Thymus (tissue), 11 donors: ENCODE measurements at regions not wholly inside any gene's neighbourhood (a gene's known extent, or its start where the extent isn't known, plus 50 kb on each side); places are given as distances from the start of the nearest gene placed in this dataset.
"Not testable (repeated sequence)": the region's sequence is repeated elsewhere in the genome, so short reads cannot be mapped to it uniquely, and the experiment has no call there.

Source experiments
- DNase-seq, 9 donors: peaks; one replicate each; pipeline ENCODE4 v3.0.0-alpha.2; 2013; ENCODE audit warnings: low spot score in 9 of 9, low read depth in 6 of 9, missing footprints in 1 of 9
- H3K27ac ChIP-seq, 2 donors: one replicate each; pipeline ENCODE4 v1.5.1; 2013; ENCODE audit warnings: control low read depth in 1 of 2, low read depth in 1 of 2, low read length in 1 of 2, mild to moderate bottlenecking in 1 of 2, moderate library complexity in 1 of 2
- H3K27me3 ChIP-seq, 2 donors: one replicate each; pipeline ENCODE4 v1.5.1; 2013; ENCODE audit warnings: low read length in 1 of 2; ENCODE audit not compliant: control insufficient read depth in 2 of 2, insufficient read depth in 1 of 2
- H3K36me3 ChIP-seq, 2 donors: one replicate each; pipeline ENCODE4 v1.5.1; 2013; ENCODE audit warnings: low read length in 1 of 2, mild to moderate bottlenecking in 1 of 2, moderate library complexity in 1 of 2; ENCODE audit not compliant: control insufficient read depth in 2 of 2, insufficient read depth in 2 of 2
- H3K4me1 ChIP-seq, 2 donors: one replicate each; pipeline ENCODE4 v1.5.1; 2013; ENCODE audit warnings: low read length in 2 of 2; ENCODE audit not compliant: control insufficient read depth in 2 of 2, insufficient read depth in 2 of 2
- H3K4me3 ChIP-seq, 2 donors: one replicate each; pipeline ENCODE4 v1.5.1; 2013; ENCODE audit warnings: low read length in 2 of 2, control low read depth in 1 of 2, mild to moderate bottlenecking in 1 of 2
- H3K9me3 ChIP-seq, 2 donors: one replicate each; pipeline ENCODE4 v1.5.1; 2013; ENCODE audit warnings: low read length in 1 of 2, mild to moderate bottlenecking in 1 of 2; ENCODE audit not compliant: control insufficient read depth in 2 of 2, insufficient read depth in 1 of 2
- WGBS: extraction: QIAGEN DNeasy Blood & Tissue Kit; methylation state at CpG from one replicate; pipeline ENCODE4 v1.1.7; 2013; 5-methylcytosine and 5-hydroxymethylcytosine counted together
- donor health status: healthy.

- no peaks in the 10 kb centered on the region for H3K4me1 ChIP-seq
- no peaks in the 10 kb centered on the region for H3K36me3 ChIP-seq
- H3K4me3 ChIP-seq, result no peak overlapping the region
- H3K27ac ChIP-seq, result no peak overlapping the region
- no peaks in the 10 kb centered on the region for H3K9me3 ChIP-seq
- no peaks in the 10 kb centered on the region for H3K27me3 ChIP-seq
- no peak for DNase-seq
Measured at GRCh38 chr13:68897331-68897928, 1210.2 kb upstream of the ATXN8OS start.

GRCh38 chr13:68895696-68896095, 1211.9 kb upstream of the ATXN8OS start:
- Histone ChIP-seq H3K9me3 (no peaks in the 10 kb centered on the region), H3K27ac (no peak overlapping the region), H3K27me3 (no peaks in the 10 kb centered on the region), H3K36me3 (no peaks in the 10 kb centered on the region), H3K4me1 (no peaks in the 10 kb centered on the region), H3K4me3 (no peak overlapping the region)
- DNase-seq, result no peak
- 93% methylated on average over 1 of the region's 1 CpG for WGBS

GRCh38 chr13:68893721-68894120, 1213.9 kb upstream of the ATXN8OS start:
- H3K9me3 ChIP-seq, H3K27ac ChIP-seq, H3K27me3 ChIP-seq, H3K4me3 ChIP-seq, H3K4me1 ChIP-seq, H3K36me3 ChIP-seq, DNase-seq: not testable (repeated sequence)
- 82% methylated on average over 2 of the region's 2 CpGs for WGBS

- not testable (repeated sequence) for DNase-seq, H3K9me3 ChIP-seq, H3K36me3 ChIP-seq, H3K27me3 ChIP-seq, H3K27ac ChIP-seq, H3K4me3 ChIP-seq, H3K4me1 ChIP-seq
- WGBS, result 73% methylated on average over 3 of the region's 3 CpGs
Measured at GRCh38 chr13:68892596-68892995, 1215.0 kb upstream of the ATXN8OS start.

- not testable (repeated sequence) for H3K36me3 ChIP-seq, H3K4me3 ChIP-seq, H3K4me1 ChIP-seq, H3K27ac ChIP-seq, H3K9me3 ChIP-seq, DNase-seq, H3K27me3 ChIP-seq
- 90% methylated on average over 7 of the region's 7 CpGs for WGBS
Measured at GRCh38 chr13:68890101-68890500, 1217.5 kb upstream of the ATXN8OS start.

GRCh38 chr13:68888832-68889231, 1218.8 kb upstream of the ATXN8OS start:
- no peak for DNase-seq
- WGBS, result 96% methylated on average over 4 of the region's 4 CpGs
- Histone ChIP-seq H3K36me3 (no peaks in the 10 kb centered on the region), H3K27ac (no peak overlapping the region), H3K9me3 (no peaks in the 10 kb centered on the region), H3K4me1 (no peaks in the 10 kb centered on the region), H3K4me3 (no peak overlapping the region), H3K27me3 (no peaks in the 10 kb centered on the region)

- H3K36me3 ChIP-seq, result no peaks in the 10 kb centered on the region
- no peaks in the 10 kb centered on the region for H3K4me1 ChIP-seq
- no peaks in the 10 kb centered on the region for H3K9me3 ChIP-seq
- H3K27me3 ChIP-seq, result no peaks in the 10 kb centered on the region
- H3K4me3 ChIP-seq, result no peak overlapping the region
- no peak overlapping the region for H3K27ac ChIP-seq
- 97% methylated on average over 2 of the region's 2 CpGs for WGBS
- DNase-seq, result no peak
Measured at GRCh38 chr13:68872338-68872737, 1235.3 kb upstream of the ATXN8OS start.

GRCh38 chr13:68851026-68851425, 1256.6 kb upstream of the ATXN8OS start:
- Histone ChIP-seq H3K4me3 (no peak overlapping the region), H3K36me3 (no peaks in the 10 kb centered on the region), H3K4me1 (no peaks in the 10 kb centered on the region), H3K27me3 (no peaks in the 10 kb centered on the region), H3K9me3 (peaks cover 0 to 2% of the 10 kb centered on the region in 2 donors), H3K27ac (no peak overlapping the region)
- 81% methylated on average over 1 of the region's 1 CpG for WGBS
- DNase-seq, result no peak

GRCh38 chr13:68850160-68850559, 1257.5 kb upstream of the ATXN8OS start:
- Histone ChIP-seq H3K36me3 (no peaks in the 10 kb centered on the region), H3K4me3 (no peak overlapping the region), H3K4me1 (no peaks in the 10 kb centered on the region), H3K27ac (no peak overlapping the region), H3K27me3 (no peaks in the 10 kb centered on the region), H3K9me3 (peaks cover 0 to 6% of the 10 kb centered on the region in 2 donors)
- 87% methylated on average over 3 of the region's 3 CpGs for WGBS
- DNase-seq, result no peak

- Histone ChIP-seq H3K4me3 (no peak overlapping the region), H3K36me3 (no peaks in the 10 kb centered on the region), H3K27ac (no peak overlapping the region), H3K4me1 (no peaks in the 10 kb centered on the region), H3K9me3 (peaks cover 0 to 6% of the 10 kb centered on the region in 2 donors), H3K27me3 (no peaks in the 10 kb centered on the region)
- WGBS, result 89% methylated on average over 1 of the region's 1 CpG
- DNase-seq, result no peak
Measured at GRCh38 chr13:68846663-68847062, 1261.0 kb upstream of the ATXN8OS start.
